ENCODE measurements at regions not wholly inside any gene's neighbourhood (a gene's known extent, or its start where the extent isn't known, plus 50 kb on each side); places are given as distances from the start of the nearest gene placed in this dataset.
"Not testable (repeated sequence)": the region's sequence is repeated elsewhere in the genome, so short reads cannot be mapped to it uniquely, and the experiment has no call there.

DNA sequence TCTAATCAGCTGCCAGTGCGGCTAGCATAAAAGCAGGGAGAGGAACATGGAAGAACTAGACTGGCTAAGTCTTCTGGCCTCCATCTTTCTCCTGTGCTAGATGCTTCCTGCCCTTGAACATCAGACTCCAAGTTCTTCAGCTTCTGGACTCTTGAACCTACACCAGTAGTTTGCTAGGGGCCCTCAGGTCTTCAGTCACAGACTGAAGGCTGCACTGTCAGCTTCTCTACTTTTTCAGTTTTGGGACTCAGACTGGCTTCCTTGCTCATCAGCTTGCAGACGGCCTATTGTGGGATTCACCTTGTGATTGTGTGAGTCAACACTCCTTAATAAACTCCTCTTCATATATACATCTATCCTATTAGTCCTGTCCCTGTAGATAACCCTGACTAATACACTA, 162.2 kb downstream of the MRPS30 start:
- not testable (repeated sequence) for TF ChIP-seq ZBTB21 (CRISPR knock-in tag; IDR thresholded peaks at IDR 0.05; ENCODE audit: borderline replicate concordance); ELF4 (CRISPR knock-in tag; IDR thresholded peaks at IDR 0.05; ENCODE audit: low read depth); SP1 (CRISPR knock-in tag; conservative IDR thresholded peaks at IDR 0.05)
- TF ChIP-seq, protein P1, sequence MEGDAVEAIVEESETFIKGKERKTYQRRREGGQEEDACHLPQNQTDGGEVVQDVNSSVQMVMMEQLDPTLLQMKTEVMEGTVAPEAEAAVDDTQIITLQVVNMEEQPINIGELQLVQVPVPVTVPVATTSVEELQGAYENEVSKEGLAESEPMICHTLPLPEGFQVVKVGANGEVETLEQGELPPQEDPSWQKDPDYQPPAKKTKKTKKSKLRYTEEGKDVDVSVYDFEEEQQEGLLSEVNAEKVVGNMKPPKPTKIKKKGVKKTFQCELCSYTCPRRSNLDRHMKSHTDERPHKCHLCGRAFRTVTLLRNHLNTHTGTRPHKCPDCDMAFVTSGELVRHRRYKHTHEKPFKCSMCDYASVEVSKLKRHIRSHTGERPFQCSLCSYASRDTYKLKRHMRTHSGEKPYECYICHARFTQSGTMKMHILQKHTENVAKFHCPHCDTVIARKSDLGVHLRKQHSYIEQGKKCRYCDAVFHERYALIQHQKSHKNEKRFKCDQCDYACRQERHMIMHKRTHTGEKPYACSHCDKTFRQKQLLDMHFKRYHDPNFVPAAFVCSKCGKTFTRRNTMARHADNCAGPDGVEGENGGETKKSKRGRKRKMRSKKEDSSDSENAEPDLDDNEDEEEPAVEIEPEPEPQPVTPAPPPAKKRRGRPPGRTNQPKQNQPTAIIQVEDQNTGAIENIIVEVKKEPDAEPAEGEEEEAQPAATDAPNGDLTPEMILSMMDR (IDR thresholded peaks at IDR 0.05), result not testable (repeated sequence)
- TF ChIP-seq, protein P2, sequence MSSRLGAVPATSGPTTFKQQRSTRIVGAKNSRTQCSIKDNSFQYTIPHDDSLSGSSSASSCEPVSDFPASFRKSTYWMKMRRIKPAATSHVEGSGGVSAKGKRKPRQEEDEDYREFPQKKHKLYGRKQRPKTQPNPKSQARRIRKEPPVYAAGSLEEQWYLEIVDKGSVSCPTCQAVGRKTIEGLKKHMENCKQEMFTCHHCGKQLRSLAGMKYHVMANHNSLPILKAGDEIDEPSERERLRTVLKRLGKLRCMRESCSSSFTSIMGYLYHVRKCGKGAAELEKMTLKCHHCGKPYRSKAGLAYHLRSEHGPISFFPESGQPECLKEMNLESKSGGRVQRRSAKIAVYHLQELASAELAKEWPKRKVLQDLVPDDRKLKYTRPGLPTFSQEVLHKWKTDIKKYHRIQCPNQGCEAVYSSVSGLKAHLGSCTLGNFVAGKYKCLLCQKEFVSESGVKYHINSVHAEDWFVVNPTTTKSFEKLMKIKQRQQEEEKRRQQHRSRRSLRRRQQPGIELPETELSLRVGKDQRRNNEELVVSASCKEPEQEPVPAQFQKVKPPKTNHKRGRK (CRISPR knock-in tag; IDR thresholded peaks at IDR 0.05; ENCODE audit: borderline replicate concordance), result not testable (repeated sequence)
- TF ChIP-seq, protein P3, sequence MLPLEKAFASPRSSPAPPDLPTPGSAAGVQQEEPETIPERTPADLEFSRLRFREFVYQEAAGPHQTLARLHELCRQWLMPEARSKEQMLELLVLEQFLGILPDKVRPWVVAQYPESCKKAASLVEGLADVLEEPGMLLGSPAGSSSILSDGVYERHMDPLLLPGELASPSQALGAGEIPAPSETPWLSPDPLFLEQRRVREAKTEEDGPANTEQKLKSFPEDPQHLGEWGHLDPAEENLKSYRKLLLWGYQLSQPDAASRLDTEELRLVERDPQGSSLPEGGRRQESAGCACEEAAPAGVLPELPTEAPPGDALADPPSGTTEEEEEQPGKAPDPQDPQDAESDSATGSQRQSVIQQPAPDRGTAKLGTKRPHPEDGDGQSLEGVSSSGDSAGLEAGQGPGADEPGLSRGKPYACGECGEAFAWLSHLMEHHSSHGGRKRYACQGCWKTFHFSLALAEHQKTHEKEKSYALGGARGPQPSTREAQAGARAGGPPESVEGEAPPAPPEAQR (CRISPR knock-in tag; IDR thresholded peaks at IDR 0.05), result not testable (repeated sequence)

Data from WTC11 (cell line).